GM21529 (cell line): ENCODE measurements at regions not wholly inside any gene's neighbourhood (a gene's known extent, or its start where the extent isn't known, plus 50 kb on each side); places are given as distances from the start of the nearest gene placed in this dataset.

Experiments
- ATAC-seq: cut with Tn5 transposase; IDR thresholded peaks from one replicate; pipeline ENCODE4 v1.9.1; 2021; ENCODE audit not compliant: unreplicated experiment

GRCh38 chr1:218705911-218706893 lies 361.1 kb downstream of the TGFB2 start:
- no peak for ATAC-seq

- no peak for ATAC-seq
These were observed 365.9 kb downstream of the TGFB2 start for GRCh38 chr1:218711001-218711400.

- ATAC-seq: no peak
These were observed 366.9 kb downstream of the TGFB2 start for GRCh38 chr1:218711884-218712674.

GRCh38 chr1:218712677-218713076 lies 367.5 kb downstream of the TGFB2 start:
- ATAC-seq: no peak

GRCh38 chr1:218715961-218716669 lies 371.0 kb downstream of the TGFB2 start:
- ATAC-seq: no peak

- no peak for ATAC-seq
These were observed 372.4 kb downstream of the TGFB2 start for GRCh38 chr1:218717575-218717974.

GRCh38 chr1:218718206-218718605 lies 373.1 kb downstream of the TGFB2 start:
- ATAC-seq: no peak

- ATAC-seq: no peak
These were observed 373.8 kb downstream of the TGFB2 start for GRCh38 chr1:218718977-218719376.

GRCh38 chr1:218728898-218729565 lies 383.9 kb downstream of the TGFB2 start:
- no peak for ATAC-seq

GRCh38 chr1:218735436-218736032 lies 390.4 kb downstream of the TGFB2 start:
- ATAC-seq: no peak

GRCh38 chr1:218739426-218739825 lies 394.3 kb downstream of the TGFB2 start:
- ATAC-seq: no peak

- ATAC-seq: no peak
These were observed 396.7 kb downstream of the TGFB2 start for GRCh38 chr1:218741852-218742251.

GRCh38 chr1:218742467-218743262 lies 397.5 kb downstream of the TGFB2 start:
- ATAC-seq: no peak

- ATAC-seq: no peak
These were observed 398.8 kb downstream of the TGFB2 start for GRCh38 chr1:218743861-218744505.

- ATAC-seq: no peak
These were observed 402.9 kb downstream of the TGFB2 start for GRCh38 chr1:218748071-218748470.

GRCh38 chr1:218750216-218750970 lies 405.3 kb downstream of the TGFB2 start:
- ATAC-seq: no peak

GRCh38 chr1:218751208-218751948 lies 406.2 kb downstream of the TGFB2 start:
- no peak for ATAC-seq

GRCh38 chr1:218752126-218752525 lies 407.0 kb downstream of the TGFB2 start:
- no peak for ATAC-seq
